Liver (tissue), 3 donors: ENCODE measurements at regions not wholly inside any gene's neighbourhood (a gene's known extent, or its start where the extent isn't known, plus 50 kb on each side); places are given as distances from the start of the nearest gene placed in this dataset.

Experiments used
- EGR1 ChIP-seq, 2 donors: IDR thresholded peaks; 2 replicates each; pipeline ENCODE4 v1.6.1; 2016 to 2018; ENCODE audit warnings: antibody characterized with exemption in 2 of 2, low read depth in 2 of 2
- GABPA ChIP-seq, 2 donors: IDR thresholded peaks in 1 of 2; conservative IDR thresholded peaks in 1 of 2; 2 replicates each; pipeline ENCODE4 v1.6.1; 2016; ENCODE audit warnings: antibody characterized with exemption in 2 of 2, mild to moderate bottlenecking in 1 of 2, moderate library complexity in 1 of 2
- HNF4A ChIP-seq, 2 donors: conservative IDR thresholded peaks; 2 replicates each; pipeline ENCODE4 v1.6.1; 2016; ENCODE audit warnings: antibody characterized with exemption in 2 of 2, mild to moderate bottlenecking in 2 of 2
- HNF4G ChIP-seq: IDR thresholded peaks from 2 replicates; pipeline ENCODE4 v1.6.1; 2016; ENCODE audit warnings: antibody characterized with exemption
- JUND ChIP-seq, 2 donors: IDR thresholded peaks; 2 replicates each; pipeline ENCODE4 v1.6.1; 2016; ENCODE audit warnings: antibody characterized with exemption in 2 of 2
- NR2F2 ChIP-seq: IDR thresholded peaks from 2 replicates; pipeline ENCODE4 v1.6.1; 2016; ENCODE audit warnings: antibody characterized with exemption
- RAD21 ChIP-seq, 2 donors: IDR thresholded peaks; 2 replicates each; pipeline ENCODE4 v1.6.1; 2016; ENCODE audit warnings: antibody characterized with exemption in 2 of 2, mild to moderate bottlenecking in 2 of 2
- SP1 ChIP-seq: IDR thresholded peaks from 2 replicates; pipeline ENCODE4 v1.6.1; 2018; ENCODE audit warnings: antibody characterized with exemption, mild to moderate bottlenecking
- TAF1 ChIP-seq: conservative IDR thresholded peaks from 2 replicates; pipeline ENCODE4 v1.6.1; 2016; ENCODE audit warnings: antibody characterized with exemption, mild to moderate bottlenecking
- YY1 ChIP-seq: IDR thresholded peaks from 2 replicates; pipeline ENCODE4 v1.6.1; 2016; ENCODE audit warnings: antibody characterized with exemption, mild to moderate bottlenecking
- TF ChIP-seq, protein P1 (sequence below): fragments of 150-350 bp; IDR thresholded peaks from 2 replicates; pipeline ENCODE4 v1.5.1; 2017; ENCODE audit warnings: improper control_type of control experiment, low read depth, low read length; ENCODE audit not compliant: missing input control
- TF ChIP-seq, protein P2 (sequence below): IDR thresholded peaks from 2 replicates; pipeline ENCODE4 v1.6.1; 2016; ENCODE audit warnings: antibody characterized with exemption, mild to moderate bottlenecking
- TF ChIP-seq, protein P3 (sequence below): IDR thresholded peaks from 2 replicates; pipeline ENCODE4 v1.6.1; 2016; ENCODE audit warnings: antibody characterized with exemption
- donor health status: healthy.
- donor health status: healthy.

DNA sequence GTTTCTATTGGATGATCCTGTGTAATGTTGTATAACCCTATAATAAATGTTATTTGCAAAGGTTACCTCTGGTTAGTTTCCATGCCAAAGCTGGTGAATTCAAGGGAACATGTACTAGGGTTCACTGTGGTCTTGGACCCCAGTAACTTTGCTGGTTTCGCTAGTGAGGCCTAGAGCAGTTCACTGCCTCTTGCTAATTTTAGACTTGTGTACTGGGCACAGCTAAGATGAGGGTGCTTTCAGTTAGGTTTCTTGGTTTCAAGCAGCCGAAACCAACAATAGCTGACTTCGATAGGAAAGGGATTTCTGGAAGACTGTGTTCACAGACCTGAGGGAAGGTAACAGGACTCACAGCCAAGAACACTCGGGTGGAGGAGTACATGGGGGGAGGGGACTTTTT, 215.5 kb upstream of the BCOR start:
- TF ChIP-seq, protein P1, sequence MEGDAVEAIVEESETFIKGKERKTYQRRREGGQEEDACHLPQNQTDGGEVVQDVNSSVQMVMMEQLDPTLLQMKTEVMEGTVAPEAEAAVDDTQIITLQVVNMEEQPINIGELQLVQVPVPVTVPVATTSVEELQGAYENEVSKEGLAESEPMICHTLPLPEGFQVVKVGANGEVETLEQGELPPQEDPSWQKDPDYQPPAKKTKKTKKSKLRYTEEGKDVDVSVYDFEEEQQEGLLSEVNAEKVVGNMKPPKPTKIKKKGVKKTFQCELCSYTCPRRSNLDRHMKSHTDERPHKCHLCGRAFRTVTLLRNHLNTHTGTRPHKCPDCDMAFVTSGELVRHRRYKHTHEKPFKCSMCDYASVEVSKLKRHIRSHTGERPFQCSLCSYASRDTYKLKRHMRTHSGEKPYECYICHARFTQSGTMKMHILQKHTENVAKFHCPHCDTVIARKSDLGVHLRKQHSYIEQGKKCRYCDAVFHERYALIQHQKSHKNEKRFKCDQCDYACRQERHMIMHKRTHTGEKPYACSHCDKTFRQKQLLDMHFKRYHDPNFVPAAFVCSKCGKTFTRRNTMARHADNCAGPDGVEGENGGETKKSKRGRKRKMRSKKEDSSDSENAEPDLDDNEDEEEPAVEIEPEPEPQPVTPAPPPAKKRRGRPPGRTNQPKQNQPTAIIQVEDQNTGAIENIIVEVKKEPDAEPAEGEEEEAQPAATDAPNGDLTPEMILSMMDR: no peak
- TF ChIP-seq TAF1 (no peak), JUND (IDR thresholded peaks at IDR 0.05) (no peak), GABPA (IDR thresholded peaks at IDR 0.05 in 1 of 2, conservative IDR thresholded peaks at IDR 0.05 in 1 of 2) (no peak), RAD21 (IDR thresholded peaks at IDR 0.05) (no peak), SP1 (no peak), YY1 (no peak), HNF4G (no peak), HNF4A (conservative IDR thresholded peaks at IDR 0.05) (no peak), NR2F2 (no peak), EGR1 (IDR thresholded peaks at IDR 0.05; ENCODE audit: low read depth in 2 of 2) (no peak)
- TF ChIP-seq, protein P2, sequence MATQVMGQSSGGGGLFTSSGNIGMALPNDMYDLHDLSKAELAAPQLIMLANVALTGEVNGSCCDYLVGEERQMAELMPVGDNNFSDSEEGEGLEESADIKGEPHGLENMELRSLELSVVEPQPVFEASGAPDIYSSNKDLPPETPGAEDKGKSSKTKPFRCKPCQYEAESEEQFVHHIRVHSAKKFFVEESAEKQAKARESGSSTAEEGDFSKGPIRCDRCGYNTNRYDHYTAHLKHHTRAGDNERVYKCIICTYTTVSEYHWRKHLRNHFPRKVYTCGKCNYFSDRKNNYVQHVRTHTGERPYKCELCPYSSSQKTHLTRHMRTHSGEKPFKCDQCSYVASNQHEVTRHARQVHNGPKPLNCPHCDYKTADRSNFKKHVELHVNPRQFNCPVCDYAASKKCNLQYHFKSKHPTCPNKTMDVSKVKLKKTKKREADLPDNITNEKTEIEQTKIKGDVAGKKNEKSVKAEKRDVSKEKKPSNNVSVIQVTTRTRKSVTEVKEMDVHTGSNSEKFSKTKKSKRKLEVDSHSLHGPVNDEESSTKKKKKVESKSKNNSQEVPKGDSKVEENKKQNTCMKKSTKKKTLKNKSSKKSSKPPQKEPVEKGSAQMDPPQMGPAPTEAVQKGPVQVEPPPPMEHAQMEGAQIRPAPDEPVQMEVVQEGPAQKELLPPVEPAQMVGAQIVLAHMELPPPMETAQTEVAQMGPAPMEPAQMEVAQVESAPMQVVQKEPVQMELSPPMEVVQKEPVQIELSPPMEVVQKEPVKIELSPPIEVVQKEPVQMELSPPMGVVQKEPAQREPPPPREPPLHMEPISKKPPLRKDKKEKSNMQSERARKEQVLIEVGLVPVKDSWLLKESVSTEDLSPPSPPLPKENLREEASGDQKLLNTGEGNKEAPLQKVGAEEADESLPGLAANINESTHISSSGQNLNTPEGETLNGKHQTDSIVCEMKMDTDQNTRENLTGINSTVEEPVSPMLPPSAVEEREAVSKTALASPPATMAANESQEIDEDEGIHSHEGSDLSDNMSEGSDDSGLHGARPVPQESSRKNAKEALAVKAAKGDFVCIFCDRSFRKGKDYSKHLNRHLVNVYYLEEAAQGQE: no peak
- TF ChIP-seq, protein P3, sequence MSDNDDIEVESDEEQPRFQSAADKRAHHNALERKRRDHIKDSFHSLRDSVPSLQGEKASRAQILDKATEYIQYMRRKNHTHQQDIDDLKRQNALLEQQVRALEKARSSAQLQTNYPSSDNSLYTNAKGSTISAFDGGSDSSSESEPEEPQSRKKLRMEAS: no peak
